MM.1S (cell line): ENCODE measurements at regions not wholly inside any gene's neighbourhood (a gene's known extent, or its start where the extent isn't known, plus 50 kb on each side); places are given as distances from the start of the nearest gene placed in this dataset.

ENCODE experiments used
- EZH2 ChIP-seq: fragments of 300-600 bp; sonication (generic); optimal IDR thresholded peaks from 2 replicates; pipeline ENCODE3; 2017; ENCODE audit warnings: low read depth, mild to moderate bottlenecking, antibody characterized with exemption, low read length, mixed read lengths
- EZH2phosphoT487 ChIP-seq: fragments of 300-600 bp; sonication (generic); IDR thresholded peaks from 2 replicates; pipeline ENCODE4 v1.6.1; 2018; ENCODE audit warnings: antibody characterized with exemption, low read length
- TF ChIP-seq, protein P1 (sequence below): fragments of 300-600 bp; sonication (generic); IDR thresholded peaks from 2 replicates; pipeline ENCODE4 v1.5.1; 2016; ENCODE audit warnings: antibody characterized with exemption, low read length, mixed read lengths

DNA sequence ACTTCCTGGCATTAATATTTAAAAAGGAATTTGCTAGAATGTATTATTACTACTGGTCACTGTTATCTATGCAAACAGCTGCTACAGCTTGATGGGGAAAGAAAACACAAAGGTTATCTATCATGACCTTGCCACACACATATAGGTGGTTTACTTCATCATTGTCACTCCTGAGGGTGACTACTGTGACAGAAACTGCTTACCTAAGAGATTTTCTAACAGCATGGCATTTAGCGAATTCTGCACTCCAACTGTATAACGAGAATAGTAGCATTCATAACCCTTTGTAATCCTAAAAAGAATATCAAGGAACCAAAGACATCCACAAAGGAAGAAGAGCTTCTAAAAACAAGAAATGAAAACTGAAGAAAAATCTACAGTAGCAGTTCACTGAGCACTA, 74.6 kb upstream of the SPOCK3 start:
- TF ChIP-seq, protein P1, sequence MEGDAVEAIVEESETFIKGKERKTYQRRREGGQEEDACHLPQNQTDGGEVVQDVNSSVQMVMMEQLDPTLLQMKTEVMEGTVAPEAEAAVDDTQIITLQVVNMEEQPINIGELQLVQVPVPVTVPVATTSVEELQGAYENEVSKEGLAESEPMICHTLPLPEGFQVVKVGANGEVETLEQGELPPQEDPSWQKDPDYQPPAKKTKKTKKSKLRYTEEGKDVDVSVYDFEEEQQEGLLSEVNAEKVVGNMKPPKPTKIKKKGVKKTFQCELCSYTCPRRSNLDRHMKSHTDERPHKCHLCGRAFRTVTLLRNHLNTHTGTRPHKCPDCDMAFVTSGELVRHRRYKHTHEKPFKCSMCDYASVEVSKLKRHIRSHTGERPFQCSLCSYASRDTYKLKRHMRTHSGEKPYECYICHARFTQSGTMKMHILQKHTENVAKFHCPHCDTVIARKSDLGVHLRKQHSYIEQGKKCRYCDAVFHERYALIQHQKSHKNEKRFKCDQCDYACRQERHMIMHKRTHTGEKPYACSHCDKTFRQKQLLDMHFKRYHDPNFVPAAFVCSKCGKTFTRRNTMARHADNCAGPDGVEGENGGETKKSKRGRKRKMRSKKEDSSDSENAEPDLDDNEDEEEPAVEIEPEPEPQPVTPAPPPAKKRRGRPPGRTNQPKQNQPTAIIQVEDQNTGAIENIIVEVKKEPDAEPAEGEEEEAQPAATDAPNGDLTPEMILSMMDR = no peak
- TF ChIP-seq EZH2phosphoT487 (no peak), EZH2 (no peak)
